ENCODE measurements at regions not wholly inside any gene's neighbourhood (a gene's known extent, or its start where the extent isn't known, plus 50 kb on each side); places are given as distances from the start of the nearest gene placed in this dataset.

DNA sequence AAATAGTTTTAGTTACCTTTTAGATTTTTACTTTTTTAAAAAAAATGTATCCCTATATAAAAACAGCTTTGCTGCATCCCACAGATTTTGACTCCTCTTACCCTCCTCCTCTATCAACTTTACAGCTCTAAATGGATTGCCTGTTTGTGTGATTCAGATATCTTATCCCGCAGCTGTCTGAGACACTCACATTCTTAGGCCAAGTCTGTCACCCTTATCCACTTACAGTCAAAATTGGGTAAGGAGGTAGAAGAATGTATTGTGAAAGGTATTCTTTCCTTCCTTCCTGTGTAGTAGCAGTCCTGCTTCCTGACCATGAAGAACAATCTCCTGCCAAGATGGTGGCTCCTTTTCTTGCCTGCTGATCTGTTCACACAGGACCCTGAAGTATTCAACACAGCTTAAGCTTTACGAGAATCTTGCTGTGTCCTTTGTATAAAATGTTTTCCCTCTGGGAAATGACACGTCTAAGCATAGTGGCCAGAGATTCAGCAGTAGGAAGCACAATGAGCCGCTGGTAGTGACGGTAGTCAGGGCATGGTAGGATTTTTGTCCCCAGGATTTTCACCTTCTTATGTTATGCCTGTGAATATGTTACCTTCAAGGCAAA lies 67.7 kb upstream of the ST8SIA4 start:
- TF ChIP-seq POLR2AphosphoS5 (IDR thresholded peaks at IDR 0.05; ENCODE audit: low read depth, low read length), result no peak
- TF ChIP-seq SPI1 (IDR thresholded peaks at IDR 0.05; ENCODE audit: low read depth, low read length), result no peak
- TF ChIP-seq POLR2A (IDR thresholded peaks at IDR 0.05; ENCODE audit: low read depth, low read length), result no peak
- no peak for TF ChIP-seq TAF1 (IDR thresholded peaks at IDR 0.05; ENCODE audit: low read depth, low read length)
- no peak for TF ChIP-seq POU2F2 (IDR thresholded peaks at IDR 0.05; ENCODE audit: low read depth, low read length)
- no peak for TF ChIP-seq PAX5 (IDR thresholded peaks at IDR 0.05; ENCODE audit: insufficient read depth, low read length, severe bottlenecking)
